HG03039 (cell line): ENCODE measurements at regions not wholly inside any gene's neighbourhood (a gene's known extent, or its start where the extent isn't known, plus 50 kb on each side); places are given as distances from the start of the nearest gene placed in this dataset.

ENCODE experiments used
- ATAC-seq: cut with Tn5 transposase; IDR thresholded peaks from one replicate; pipeline ENCODE4 v1.9.1; 2021; ENCODE audit warnings: mild to moderate bottlenecking, moderate library complexity; ENCODE audit not compliant: unreplicated experiment

GRCh38 chr2:120579916-120580685 is 155.6 kb upstream of the GLI2 start:
- no peak for ATAC-seq

GRCh38 chr2:120580709-120581108 is 155.0 kb upstream of the GLI2 start:
- ATAC-seq = no peak

- ATAC-seq = no peak
Measured at GRCh38 chr2:120583121-120583520, 152.5 kb upstream of the GLI2 start.

- no peak for ATAC-seq
Measured at GRCh38 chr2:120583851-120584570, 151.7 kb upstream of the GLI2 start.

GRCh38 chr2:120586507-120587278 is 149.0 kb upstream of the GLI2 start:
- ATAC-seq = no peak

GRCh38 chr2:120587279-120587996 is 148.2 kb upstream of the GLI2 start:
- ATAC-seq = no peak

- no peak for ATAC-seq
Measured at GRCh38 chr2:120587997-120588336, 147.7 kb upstream of the GLI2 start.

GRCh38 chr2:120589771-120590608 is 145.7 kb upstream of the GLI2 start:
- no peak for ATAC-seq

GRCh38 chr2:120590841-120591240 is 144.8 kb upstream of the GLI2 start:
- ATAC-seq = no peak

GRCh38 chr2:120591572-120591971 is 144.1 kb upstream of the GLI2 start:
- no peak for ATAC-seq

GRCh38 chr2:120592084-120592483 is 143.6 kb upstream of the GLI2 start:
- no peak for ATAC-seq

GRCh38 chr2:120593921-120594686 is 141.6 kb upstream of the GLI2 start:
- no peak for ATAC-seq

GRCh38 chr2:120594856-120595685 is 140.6 kb upstream of the GLI2 start:
- ATAC-seq = no peak

GRCh38 chr2:120595739-120596138 is 139.9 kb upstream of the GLI2 start:
- ATAC-seq = no peak

GRCh38 chr2:120596191-120596811 is 139.4 kb upstream of the GLI2 start:
- ATAC-seq = no peak

GRCh38 chr2:120596990-120597594 is 138.6 kb upstream of the GLI2 start:
- no peak for ATAC-seq

- ATAC-seq = no peak
Measured at GRCh38 chr2:120597595-120598193, 138.0 kb upstream of the GLI2 start.
